ENCODE measurements at regions not wholly inside any gene's neighbourhood (a gene's known extent, or its start where the extent isn't known, plus 50 kb on each side); places are given as distances from the start of the nearest gene placed in this dataset.

- DNase-seq: no peak
These were observed 520.5 kb upstream of the ZEB2 start for GRCh38 chr2:145040433-145040832.

GRCh38 chr2:145038041-145038525 is 518.2 kb upstream of the ZEB2 start:
- no peak for DNase-seq

DNA sequence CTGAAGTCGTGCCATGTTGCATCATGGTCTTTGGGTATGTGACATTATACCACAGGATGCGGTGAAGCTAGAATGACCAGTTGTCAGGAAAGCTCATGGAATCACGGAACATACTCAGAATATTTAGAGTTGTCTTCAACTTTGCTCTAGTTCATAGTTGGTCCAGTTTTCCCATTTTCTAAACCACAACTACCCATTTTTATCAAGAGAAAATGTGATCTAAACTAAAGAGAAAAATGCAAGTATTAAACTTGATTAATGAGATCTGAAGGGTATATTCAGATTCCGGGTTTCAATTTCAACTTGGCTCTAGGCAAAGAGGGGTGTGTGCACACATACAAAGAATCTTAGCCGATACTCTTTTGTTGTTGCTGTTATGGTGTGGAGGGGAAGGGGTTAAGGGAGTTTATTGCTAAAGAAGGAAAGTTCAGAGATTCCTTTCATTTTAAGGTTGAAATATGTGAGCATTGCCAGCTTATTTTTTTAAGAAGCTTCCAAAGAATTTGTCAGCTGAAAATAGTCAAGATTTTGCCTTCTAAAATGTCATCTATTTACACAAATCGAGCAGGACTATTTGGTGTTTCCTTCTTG is 516.6 kb upstream of the ZEB2 start:
- DNase-seq: no peak

- DNase-seq: no peak
These were observed 514.6 kb upstream of the ZEB2 start for GRCh38 chr2:145034511-145034910.

GRCh38 chr2:145033438-145033837 is 513.5 kb upstream of the ZEB2 start:
- DNase-seq: no peak

DNA sequence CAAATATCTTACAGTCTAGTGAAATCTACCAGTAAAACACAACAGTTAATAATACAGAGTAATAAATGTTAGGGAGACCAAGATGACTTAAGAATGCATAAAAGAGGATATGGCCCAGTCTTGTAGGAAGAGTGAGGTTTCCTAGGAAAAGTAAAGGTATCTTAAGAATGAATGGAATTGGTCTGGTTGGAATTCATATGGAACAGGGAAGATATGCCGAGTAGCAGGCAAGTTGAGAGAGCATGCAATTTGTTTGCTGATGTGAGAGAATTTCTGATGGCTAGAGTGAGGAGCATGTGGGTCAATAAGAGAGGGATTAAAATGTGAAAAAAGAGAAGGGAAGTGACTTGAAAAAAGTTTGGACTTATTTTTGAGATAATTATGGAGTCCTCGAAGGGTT is 512.9 kb upstream of the ZEB2 start:
- DNase-seq: no peak

DNA sequence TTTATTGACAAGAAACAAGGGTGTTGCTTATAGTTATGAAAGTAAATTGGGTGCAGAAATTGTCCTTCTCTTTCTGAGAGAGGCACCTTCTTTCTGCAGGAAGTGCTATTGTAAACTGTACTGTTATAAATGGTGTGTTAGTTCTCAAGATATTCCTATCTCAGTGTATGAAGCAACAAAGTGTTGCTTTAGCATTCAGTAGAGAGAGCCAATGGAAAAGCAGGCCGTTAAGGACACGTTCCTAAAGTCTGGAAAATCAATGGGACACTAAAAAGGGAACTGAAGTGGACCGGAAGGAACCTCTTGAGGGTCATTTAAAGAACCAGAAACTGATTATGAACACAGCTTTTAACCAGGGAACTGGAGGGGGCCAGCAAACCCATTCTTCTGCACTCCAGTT is 510.0 kb upstream of the ZEB2 start:
- DNase-seq: no peak

DNA sequence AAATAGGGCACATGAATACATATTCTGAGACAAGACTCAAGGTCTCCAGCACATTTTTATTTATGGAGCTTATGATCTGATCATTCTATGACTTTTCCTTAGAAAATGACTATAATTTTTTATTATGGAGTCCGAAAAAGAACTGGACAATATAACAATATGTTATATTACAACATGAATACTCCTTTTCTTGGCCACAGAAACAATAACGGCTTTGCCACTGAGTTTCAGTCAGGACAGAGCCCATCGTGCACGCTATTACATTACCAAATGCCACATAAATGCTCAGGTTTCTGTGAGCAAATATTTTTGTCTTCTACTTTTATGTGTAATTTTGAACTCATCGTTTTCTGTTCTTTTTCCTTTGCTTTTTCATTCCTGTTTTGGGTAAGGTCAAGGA is 509.2 kb upstream of the ZEB2 start:
- no peak for DNase-seq

GRCh38 chr2:145028101-145028920 is 508.4 kb upstream of the ZEB2 start:
- DNase-seq: no peak

- DNase-seq: no peak
These were observed 506.8 kb upstream of the ZEB2 start for GRCh38 chr2:145026456-145027455.

GRCh38 chr2:145025382-145025781 is 505.5 kb upstream of the ZEB2 start:
- DNase-seq: no peak

- no peak for DNase-seq
These were observed 503.5 kb upstream of the ZEB2 start for GRCh38 chr2:145023334-145023934.

DNA sequence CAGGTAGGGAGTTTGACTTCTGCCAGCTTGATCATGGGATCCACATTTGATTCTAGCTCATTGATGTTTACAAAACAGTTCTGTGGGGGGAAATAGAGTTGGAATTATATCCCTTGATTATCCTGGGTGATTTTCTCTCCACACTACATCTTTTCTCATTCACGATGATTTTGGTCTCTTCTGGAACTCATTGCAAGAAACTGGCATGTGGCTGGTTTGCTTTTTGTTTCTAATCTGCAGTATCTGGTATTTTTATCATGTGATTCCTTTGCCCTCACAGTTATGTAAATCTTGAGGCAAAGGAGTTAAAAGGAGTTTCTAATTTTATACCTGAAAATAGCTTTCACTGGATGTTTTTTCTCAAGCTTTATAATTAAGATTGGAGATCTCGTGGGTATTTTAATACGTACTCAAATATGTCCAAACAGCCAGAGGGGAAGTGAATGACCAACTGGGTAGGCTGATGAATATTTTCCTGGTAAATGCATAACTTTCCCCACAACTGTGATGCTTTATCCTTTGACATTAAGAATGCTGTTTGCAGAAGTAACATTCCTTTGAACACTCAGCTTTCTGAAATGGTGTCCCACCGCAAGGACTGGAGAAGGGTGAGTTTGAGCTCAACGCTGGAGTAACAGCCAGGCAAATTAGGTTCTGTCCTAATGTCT is 502.9 kb upstream of the ZEB2 start:
- DNase-seq: no peak

GRCh38 chr2:145021962-145022665 is 502.2 kb upstream of the ZEB2 start:
- DNase-seq: no peak

DNA sequence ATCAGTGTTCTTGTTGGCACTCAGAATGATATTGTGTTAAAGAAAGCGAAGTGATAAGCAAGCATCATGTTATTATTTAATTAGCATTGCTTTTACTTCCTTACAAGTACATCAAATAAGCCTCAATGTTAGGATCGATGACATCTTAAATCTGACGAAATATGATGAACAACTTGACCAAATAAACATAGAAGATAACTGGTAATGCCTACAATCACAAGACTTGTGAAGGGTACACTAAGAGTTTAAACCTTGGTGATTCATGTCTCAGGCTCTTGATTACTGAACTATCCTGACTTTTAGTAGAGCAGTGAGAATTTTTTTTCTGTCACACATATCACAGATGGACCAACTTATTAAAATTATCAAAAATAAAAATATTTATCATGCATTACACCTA is 500.8 kb upstream of the ZEB2 start:
- no peak for DNase-seq

- DNase-seq: no peak
These were observed 500.2 kb upstream of the ZEB2 start for GRCh38 chr2:145020139-145020538.

- no peak for DNase-seq
These were observed 498.6 kb upstream of the ZEB2 start for GRCh38 chr2:145018502-145018901.

DNA sequence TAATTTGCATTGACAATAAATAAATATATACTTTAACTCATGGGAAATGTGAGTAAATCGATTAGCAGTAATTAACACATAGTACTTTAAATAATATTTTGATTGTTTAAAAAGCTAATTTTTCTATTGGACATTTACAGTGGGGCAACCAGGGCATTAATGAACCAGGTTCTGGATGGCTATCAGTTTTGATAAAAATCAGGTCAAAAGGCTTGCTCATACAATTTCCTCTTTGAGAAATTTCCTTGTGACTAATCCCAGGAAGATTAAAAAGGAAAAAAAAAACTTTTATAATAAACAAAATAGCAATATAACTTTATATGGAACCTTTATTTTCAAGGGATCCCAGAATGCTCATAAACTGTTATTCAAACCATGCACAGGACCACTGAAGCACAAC is 497.2 kb upstream of the ZEB2 start:
- DNase-seq: no peak

DNA sequence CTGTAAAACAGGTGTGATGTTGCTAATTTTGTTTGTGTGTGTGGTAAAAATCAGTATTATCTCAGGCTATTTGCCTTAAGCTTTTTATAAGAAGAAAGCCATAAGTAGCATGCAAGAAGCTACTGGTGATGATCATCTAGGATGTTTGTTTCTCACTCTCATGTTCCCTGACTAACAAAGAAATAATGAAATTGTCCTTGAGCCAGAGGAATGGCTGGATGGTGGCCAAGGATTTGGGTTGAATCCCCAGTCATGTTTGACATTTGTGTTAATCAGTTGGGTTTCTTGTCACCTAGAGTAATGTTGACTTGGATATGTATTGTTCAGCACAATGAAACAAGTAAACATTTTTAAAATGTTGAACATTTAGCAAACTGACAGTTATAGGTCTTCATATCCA is 496.8 kb upstream of the ZEB2 start:
- no peak for DNase-seq

GRCh38 chr2:145015561-145015960 is 495.6 kb upstream of the ZEB2 start:
- no peak for DNase-seq

DNA sequence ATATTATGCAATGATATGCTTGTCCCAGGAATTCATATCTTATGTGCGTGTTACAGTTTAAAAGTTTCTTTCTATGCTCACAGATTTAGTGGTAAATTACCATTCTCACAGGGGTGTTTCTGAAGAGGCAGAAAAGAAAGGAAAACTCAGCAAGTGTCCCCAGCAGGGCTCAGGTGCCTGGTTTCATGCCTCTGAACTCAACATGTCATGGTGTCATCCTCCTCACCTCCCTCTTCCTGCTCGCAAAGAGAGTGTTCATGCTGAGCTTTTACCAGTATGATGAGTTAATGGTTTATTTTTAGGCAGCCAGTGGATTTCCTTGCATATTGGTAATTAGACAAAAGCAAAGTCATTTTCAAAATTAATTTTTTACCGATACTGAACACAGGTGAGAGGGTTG is 492.9 kb upstream of the ZEB2 start:
- DNase-seq: no peak

GRCh38 chr2:145012214-145012670 is 492.3 kb upstream of the ZEB2 start:
- DNase-seq: no peak
